ENCODE measurements at regions not wholly inside any gene's neighbourhood (a gene's known extent, or its start where the extent isn't known, plus 50 kb on each side); places are given as distances from the start of the nearest gene placed in this dataset.

- no peak for TF ChIP-seq FOXM1 (IDR thresholded peaks at IDR 0.05; ENCODE audit: borderline replicate concordance)
- no peak for TF ChIP-seq SUZ12 (IDR thresholded peaks at IDR 0.05)
- no peak for TF ChIP-seq SP1 (IDR thresholded peaks at IDR 0.05)
- TF ChIP-seq PKNOX1 (IDR thresholded peaks at IDR 0.05), result no peak
- no peak for TF ChIP-seq ARNT (IDR thresholded peaks at IDR 0.05)
- no peak for TF ChIP-seq FOXA1 (IDR thresholded peaks at IDR 0.05)
- TF ChIP-seq ELF4 (IDR thresholded peaks at IDR 0.05), result no peak
These were observed 203.4 kb downstream of the KIF18A start for GRCh38 chr11:27904358-27905055.
